GM19239 (cell line): ENCODE measurements at regions not wholly inside any gene's neighbourhood (a gene's known extent, or its start where the extent isn't known, plus 50 kb on each side); places are given as distances from the start of the nearest gene placed in this dataset.

ENCODE experiments used
- DNase-seq: peaks from one replicate; pipeline ENCODE4 v3.0.0; 2011; ENCODE audit warnings: low spot score; ENCODE audit not compliant: insufficient read length
- FAIRE-seq: peaks from 2 replicates; lab custom pipeline; 2011; peaks lifted over from hg19 to GRCh38; lab: Jason Lieb, UNC

- DNase-seq (no peak), FAIRE-seq (no peak)
Measured at GRCh38 chr7:117929237-117929636, 56.0 kb upstream of the CTTNBP2 start.

DNA sequence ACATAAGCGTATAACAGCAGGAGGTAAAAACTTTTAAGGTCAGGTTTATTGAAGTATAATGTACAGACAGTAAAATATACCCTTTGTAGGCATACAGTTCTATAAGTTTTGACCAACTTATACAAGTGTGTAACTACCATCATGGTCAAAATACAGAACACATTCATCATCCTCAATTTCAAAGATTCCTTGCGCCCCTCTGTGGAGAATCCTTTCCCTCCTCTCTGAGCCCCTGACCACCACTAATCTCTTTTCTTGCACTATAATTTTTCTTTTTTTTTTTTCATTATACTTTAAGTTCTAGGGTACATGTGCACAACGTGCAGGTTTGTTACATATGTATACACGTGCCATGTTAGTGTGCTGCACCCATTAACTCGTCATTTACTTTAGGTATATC, 58.1 kb upstream of the CTTNBP2 start:
- DNase-seq: no peak

DNA sequence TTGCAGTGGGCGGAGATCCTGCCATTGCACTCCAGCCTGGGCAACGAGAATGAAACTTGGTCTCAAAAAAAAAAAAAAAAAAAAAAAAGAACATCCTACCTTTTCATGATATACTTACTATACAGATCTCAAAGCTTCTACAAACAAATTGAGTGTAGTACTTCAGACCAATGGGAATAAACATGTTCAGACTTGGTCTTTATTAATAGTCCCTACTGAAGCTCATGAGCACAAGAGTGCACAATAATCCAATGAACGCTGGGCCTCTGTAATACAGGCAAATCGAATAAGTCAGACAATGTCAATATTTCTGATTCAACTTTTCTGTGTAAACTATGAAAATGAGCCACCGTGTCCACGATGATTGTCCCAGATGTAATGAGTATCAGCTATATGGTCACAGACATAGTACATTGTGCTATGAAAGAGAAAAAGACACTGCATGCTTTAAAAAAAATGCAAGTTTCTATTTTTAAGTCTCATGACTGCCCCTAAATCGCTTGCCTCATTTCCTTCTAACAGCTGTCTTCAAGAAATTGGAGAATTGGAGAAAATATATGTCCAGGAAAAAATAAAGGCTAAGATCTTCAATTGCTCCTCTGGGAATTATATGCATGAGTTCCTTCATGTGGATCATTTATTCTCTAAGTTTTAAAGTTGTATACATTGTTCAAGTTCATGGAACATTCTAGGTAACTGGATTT, 64.0 kb upstream of the CTTNBP2 start:
- no peak for FAIRE-seq
- DNase-seq: no peak

More for the DNA sequence above, 58.1 kb upstream of the CTTNBP2 start:
- FAIRE-seq: no peak

DNA sequence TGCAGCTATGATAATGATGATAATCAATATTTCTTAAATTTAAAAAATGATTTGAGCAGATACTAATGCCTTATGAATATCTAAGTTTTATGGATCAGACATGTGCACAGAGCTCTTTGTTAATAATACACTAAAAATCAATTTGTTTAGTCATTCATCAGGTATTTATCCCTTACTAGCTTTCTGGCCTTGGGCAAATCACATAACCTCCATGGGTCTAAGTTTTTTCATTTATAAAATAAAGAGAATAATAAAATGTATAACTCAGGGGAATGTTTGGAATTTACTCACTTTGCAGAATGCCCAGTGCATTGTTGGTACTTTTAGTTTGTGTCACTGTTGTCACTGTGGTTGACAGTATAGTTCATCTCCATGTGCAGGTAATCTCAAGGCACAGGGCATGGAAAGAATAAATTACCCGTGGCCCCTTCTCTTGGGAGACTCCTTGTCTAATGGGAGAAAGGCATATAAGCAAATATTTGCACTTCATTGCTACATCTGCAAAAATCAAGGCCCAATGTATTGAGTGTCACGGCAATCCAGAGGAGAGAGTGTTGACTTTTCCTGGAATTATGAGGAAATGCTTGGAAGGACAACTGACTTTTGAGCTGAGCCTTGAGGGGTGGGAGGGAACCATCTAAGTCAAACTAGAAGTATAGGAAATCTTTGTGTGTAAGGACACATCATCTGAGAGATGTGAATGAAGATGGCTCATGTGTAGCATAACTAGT, 64.7 kb upstream of the CTTNBP2 start:
- FAIRE-seq (no peak), DNase-seq (no peak)

DNA sequence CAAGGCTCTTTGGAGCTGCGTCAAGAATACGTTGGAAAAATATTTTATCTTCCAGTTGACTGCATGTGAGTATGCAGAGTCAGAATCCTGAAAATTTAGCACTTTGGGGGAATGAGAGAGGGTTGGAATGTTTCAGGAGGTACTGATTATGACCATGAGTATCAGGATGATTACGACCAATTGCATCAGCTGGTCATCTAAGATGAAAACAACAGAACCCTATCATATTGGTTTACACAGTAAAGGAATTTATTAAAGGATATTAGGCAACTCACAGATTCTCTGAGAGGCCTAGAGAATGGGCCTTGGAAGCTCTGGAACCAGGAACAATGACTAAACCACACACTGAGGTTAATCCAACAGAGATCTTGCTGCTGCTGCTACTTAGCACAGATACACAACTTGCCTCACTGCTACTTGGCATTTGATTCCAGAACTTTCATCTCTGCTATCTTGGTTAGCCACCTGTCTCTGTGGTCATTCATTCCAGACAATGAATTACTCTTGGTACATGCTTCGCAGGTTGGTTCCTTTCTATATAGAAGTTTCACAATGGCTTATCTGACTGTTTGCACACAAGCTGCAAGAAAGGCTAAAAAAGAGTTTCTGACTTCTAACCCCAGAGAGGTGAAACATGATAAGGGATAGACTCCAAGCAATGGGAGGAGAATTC, 68.0 kb upstream of the CTTNBP2 start:
- FAIRE-seq (no peak), DNase-seq (no peak)

- FAIRE-seq (no peak), DNase-seq (no peak)
Measured at GRCh38 chr7:117942780-117943179, 69.5 kb upstream of the CTTNBP2 start.

DNA sequence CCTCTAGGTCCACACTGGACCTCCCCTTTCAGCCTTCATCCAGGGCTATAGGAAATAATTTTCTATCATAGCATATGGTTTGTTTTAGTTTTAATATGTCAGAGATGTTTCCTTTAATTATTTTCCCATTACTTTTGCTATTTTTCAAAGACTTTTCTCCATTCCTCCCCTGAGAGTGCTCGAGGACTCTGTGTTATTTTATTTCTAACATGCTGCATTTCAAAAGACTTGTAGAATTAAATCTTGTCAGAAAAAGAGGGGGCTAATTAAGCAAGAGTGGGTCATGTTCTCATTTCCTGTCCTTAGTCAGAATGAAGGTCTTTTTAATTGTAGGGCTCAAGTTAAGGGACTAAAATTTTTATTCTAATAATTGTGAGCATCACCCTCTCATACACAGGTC, 71.6 kb upstream of the CTTNBP2 start:
- no peak for FAIRE-seq
- no peak for DNase-seq

- no peak for DNase-seq
- no peak for FAIRE-seq
Measured at GRCh38 chr7:117946151-117946633, 73.0 kb upstream of the CTTNBP2 start.

- DNase-seq: no peak
- no peak for FAIRE-seq
Measured at GRCh38 chr7:117949232-117949631, 76.0 kb upstream of the CTTNBP2 start.

- DNase-seq (no peak), FAIRE-seq (no peak)
Measured at GRCh38 chr7:117950601-117951260, 77.5 kb upstream of the CTTNBP2 start.

DNA sequence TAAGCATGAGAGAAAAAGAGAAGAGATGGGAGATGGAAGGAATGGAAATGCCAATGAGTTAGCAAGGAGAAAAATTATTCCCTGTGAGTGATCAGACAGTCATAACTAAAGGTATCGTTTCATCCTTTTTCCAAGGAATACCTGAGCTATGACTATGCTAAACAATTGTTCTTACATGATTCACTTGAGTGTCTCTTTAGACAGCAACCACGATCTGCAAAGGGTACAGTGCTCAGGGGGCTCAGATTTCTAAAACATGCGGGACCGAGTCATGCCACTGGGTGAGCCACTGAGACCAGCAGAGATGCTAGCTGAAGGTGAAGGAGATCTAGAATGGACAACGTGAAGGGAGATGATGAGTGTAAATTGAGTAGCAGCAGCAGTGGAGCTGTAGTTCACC, 78.0 kb upstream of the CTTNBP2 start:
- DNase-seq (no peak), FAIRE-seq (no peak)

GRCh38 chr7:117951691-117952280, 78.5 kb upstream of the CTTNBP2 start:
- DNase-seq: no peak
- no peak for FAIRE-seq

DNA sequence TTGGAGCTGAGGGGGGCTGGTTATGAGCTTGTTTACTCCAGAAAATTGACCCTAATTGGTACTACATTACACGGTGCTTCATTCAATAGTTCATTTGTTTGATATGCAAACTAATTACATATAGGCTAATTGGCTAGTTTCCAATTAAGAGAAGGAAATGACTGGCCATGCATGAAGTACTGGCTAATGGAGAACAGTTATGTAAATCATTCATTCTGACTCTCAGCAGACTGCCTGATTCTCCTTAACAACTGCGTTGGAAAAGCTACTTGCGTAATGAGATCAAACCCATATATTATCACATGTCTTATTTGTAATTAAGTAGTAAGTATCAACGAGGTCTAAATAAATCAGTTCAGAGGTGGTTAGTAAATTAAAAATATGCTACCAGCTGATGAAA, 81.8 kb upstream of the CTTNBP2 start:
- DNase-seq: no peak
- FAIRE-seq: no peak

DNA sequence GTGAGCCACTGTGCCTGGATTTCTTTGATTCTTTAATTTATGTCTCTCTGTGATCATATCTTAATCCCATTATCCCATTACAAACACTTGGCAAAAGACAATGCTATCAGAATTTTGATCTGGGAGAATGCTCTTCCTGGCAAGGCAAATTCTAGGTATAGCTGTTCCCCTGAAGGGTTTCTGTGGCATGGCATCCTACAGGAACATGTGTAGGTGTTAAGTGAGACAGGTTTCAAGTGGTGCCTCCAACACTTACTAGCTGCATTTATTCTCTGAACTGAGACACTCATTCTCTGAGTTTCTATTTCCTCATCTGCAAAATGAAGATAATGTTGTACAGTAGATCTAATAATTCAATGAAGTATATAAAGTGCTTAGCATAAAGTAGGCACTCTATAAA, 87.1 kb upstream of the CTTNBP2 start:
- no peak for DNase-seq
- no peak for FAIRE-seq

GRCh38 chr7:117961235-117961634, 88.0 kb upstream of the CTTNBP2 start:
- no peak for DNase-seq
- no peak for FAIRE-seq

DNA sequence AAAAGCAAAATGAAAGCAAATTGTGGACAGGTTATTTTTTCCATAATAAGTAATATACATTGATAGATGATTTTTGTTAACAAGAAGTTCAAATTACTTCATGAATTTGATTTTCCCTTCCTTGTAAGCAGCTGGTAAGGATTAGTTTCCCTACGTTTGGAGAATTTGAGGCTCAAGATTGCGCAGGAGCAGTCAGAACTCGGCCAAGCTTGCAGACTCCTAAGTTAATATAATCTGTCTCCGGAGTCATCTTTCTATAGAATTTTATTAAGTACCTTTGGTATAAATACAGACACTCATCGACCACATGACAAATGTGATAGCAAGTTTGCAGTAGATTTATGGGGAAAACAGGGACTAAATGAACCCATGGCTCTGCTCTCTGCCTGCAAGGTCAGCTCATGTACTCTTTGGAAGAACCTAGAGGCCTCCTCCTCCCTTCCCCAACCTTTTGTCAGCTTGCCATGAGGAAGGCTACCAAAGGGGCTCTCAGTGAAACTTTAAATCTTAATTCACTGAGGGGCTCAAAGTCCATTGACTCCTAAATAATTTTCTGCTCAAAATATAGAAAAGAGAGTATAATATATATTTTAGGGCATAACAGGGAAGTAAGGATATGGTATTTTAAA, 89.2 kb upstream of the CTTNBP2 start:
- FAIRE-seq (no peak), DNase-seq (no peak)

DNA sequence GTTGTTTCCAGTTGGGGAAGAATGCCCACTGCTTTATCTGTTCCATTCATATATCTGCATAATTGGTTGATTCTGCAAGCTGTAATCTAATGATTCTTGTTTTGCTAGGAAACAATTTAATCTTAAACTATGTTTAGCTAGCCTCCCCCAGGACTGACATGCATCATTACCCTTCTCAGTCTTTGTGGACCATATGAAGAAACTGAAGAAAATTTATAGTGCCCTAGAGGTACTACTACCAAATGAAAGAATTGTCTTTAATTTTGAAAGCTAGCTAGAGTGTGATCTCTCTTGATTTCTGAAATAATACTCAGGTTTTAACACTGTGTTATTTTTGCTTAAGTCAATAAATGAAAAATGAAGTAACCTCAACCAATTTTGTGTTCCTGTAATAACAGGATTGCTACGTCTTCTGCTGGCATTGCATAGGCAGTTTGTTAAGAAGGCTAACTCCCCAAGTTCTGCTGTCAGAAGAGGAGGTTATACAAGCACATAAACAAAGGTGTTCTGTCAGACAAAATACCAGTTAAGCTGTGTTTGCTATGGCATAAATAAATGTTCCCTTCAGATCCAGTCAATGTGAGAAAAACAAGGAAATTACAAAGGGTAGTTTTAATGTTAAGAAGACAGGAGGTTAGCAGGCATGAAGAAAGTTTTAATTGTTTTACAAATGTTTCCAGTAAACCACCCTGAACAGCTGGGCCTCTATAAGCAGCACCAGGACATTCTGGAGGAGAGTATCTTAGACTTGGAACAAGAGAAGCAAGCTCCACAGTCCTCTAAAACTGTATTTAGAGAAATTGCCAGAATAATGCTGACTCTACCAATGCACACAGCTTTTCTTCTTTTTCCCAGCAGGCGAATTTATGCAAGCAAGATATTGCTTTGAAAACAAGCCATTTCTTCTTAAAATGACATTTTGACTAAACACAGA, 90.3 kb upstream of the CTTNBP2 start:
- FAIRE-seq (no peak), DNase-seq (no peak)

DNA sequence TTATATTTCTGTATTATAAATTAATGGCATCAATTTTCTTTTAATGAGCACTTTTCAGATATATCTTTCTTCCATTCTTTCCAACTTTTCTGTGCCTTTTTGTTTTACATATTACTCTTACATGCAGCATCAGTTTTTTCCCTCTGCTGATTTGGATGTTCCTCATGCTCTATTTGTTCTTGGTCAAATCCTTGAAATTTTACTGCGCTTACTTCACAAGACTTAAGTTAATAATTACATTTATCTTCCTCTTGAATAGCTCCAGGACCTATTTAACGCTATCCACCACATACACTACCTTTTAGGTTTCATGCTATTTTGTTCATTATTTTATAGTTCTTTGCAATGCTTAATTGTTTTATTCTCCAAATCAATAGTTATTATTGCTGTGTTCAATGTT, 97.6 kb upstream of the CTTNBP2 start:
- FAIRE-seq (no peak), DNase-seq (no peak)
